ENCODE measurements at regions not wholly inside any gene's neighbourhood (a gene's known extent, or its start where the extent isn't known, plus 50 kb on each side); places are given as distances from the start of the nearest gene placed in this dataset.

- Mint-ChIP-seq H3K27me3 (no peaks in the 10 kb centered on the region), H3K4me1 (no peaks in the 10 kb centered on the region), H3K9me3 (peaks cover 14% of the 10 kb centered on the region), H3K27ac (no peak overlapping the region), H3K4me3 (no peak overlapping the region), H3K36me3 (peaks cover 15% of the 10 kb centered on the region)
- no peak for DNase-seq
Measured at GRCh38 chr7:16235147-16236114, 185.9 kb downstream of the CRPPA start.

- DNase-seq, result no peak
- Mint-ChIP-seq H3K9me3 (peaks cover 21% of the 10 kb centered on the region), H3K27ac (no peak overlapping the region), H3K4me3 (no peak overlapping the region), H3K27me3 (no peaks in the 10 kb centered on the region), H3K36me3 (peaks cover 20% of the 10 kb centered on the region), H3K4me1 (no peaks in the 10 kb centered on the region)
Measured at GRCh38 chr7:16234493-16235146, 186.7 kb downstream of the CRPPA start.

GRCh38 chr7:16233517-16233916, 187.8 kb downstream of the CRPPA start:
- Mint-ChIP-seq H3K27ac (no peak overlapping the region), H3K9me3 (peaks cover 27% of the 10 kb centered on the region), H3K4me1 (no peaks in the 10 kb centered on the region), H3K4me3 (no peak overlapping the region), H3K36me3 (peaks cover 20% of the 10 kb centered on the region), H3K27me3 (no peaks in the 10 kb centered on the region)
- DNase-seq, result no peak

GRCh38 chr7:16232273-16232672, 189.1 kb downstream of the CRPPA start:
- Mint-ChIP-seq H3K4me1 (no peaks in the 10 kb centered on the region), H3K4me3 (no peak overlapping the region), H3K27me3 (no peaks in the 10 kb centered on the region), H3K36me3 (peaks cover 20% of the 10 kb centered on the region), H3K9me3 (peaks cover 34% of the 10 kb centered on the region), H3K27ac (no peak overlapping the region)
- DNase-seq, result no peak

GRCh38 chr7:16223963-16224707, 197.2 kb downstream of the CRPPA start:
- DNase-seq, result peak; percentile 36
- H3K27me3 Mint-ChIP-seq, result no peaks in the 10 kb centered on the region
- no peak overlapping the region for H3K4me3 Mint-ChIP-seq
- peaks cover 11% of the 10 kb centered on the region for H3K9me3 Mint-ChIP-seq
- H3K27ac Mint-ChIP-seq, result no peak overlapping the region
- H3K36me3 Mint-ChIP-seq, result no peaks in the 10 kb centered on the region
- peaks cover 10% of the 10 kb centered on the region for H3K4me1 Mint-ChIP-seq

- H3K36me3 Mint-ChIP-seq, result no peaks in the 10 kb centered on the region
- no peak overlapping the region for H3K27ac Mint-ChIP-seq
- no peaks in the 10 kb centered on the region for H3K4me1 Mint-ChIP-seq
- no peak for DNase-seq
- no peak overlapping the region for H3K4me3 Mint-ChIP-seq
- H3K27me3 Mint-ChIP-seq, result no peaks in the 10 kb centered on the region
- H3K9me3 Mint-ChIP-seq, result no peaks in the 10 kb centered on the region
Measured at GRCh38 chr7:16212610-16213009, 208.7 kb downstream of the CRPPA start.

- Mint-ChIP-seq H3K4me1 (no peaks in the 10 kb centered on the region), H3K27ac (no peak overlapping the region), H3K36me3 (no peaks in the 10 kb centered on the region), H3K9me3 (no peaks in the 10 kb centered on the region), H3K27me3 (no peaks in the 10 kb centered on the region), H3K4me3 (no peak overlapping the region)
- DNase-seq, result no peak
Measured at GRCh38 chr7:16212032-16212431, 209.3 kb downstream of the CRPPA start.

GRCh38 chr7:16211402-16211925, 209.9 kb downstream of the CRPPA start:
- no peaks in the 10 kb centered on the region for H3K4me1 Mint-ChIP-seq
- no peaks in the 10 kb centered on the region for H3K9me3 Mint-ChIP-seq
- no peak overlapping the region for H3K4me3 Mint-ChIP-seq
- no peak for DNase-seq
- H3K27me3 Mint-ChIP-seq, result no peaks in the 10 kb centered on the region
- H3K27ac Mint-ChIP-seq, result no peak overlapping the region
- no peaks in the 10 kb centered on the region for H3K36me3 Mint-ChIP-seq

- no peaks in the 10 kb centered on the region for H3K27me3 Mint-ChIP-seq
- H3K36me3 Mint-ChIP-seq, result no peaks in the 10 kb centered on the region
- no peaks in the 10 kb centered on the region for H3K4me1 Mint-ChIP-seq
- H3K4me3 Mint-ChIP-seq, result no peak overlapping the region
- no peak for DNase-seq
- H3K9me3 Mint-ChIP-seq, result no peaks in the 10 kb centered on the region
- no peak overlapping the region for H3K27ac Mint-ChIP-seq
Measured at GRCh38 chr7:16210171-16210570, 211.2 kb downstream of the CRPPA start.

- no peaks in the 10 kb centered on the region for H3K9me3 Mint-ChIP-seq
- no peaks in the 10 kb centered on the region for H3K27me3 Mint-ChIP-seq
- DNase-seq, result no peak
- H3K4me1 Mint-ChIP-seq, result no peaks in the 10 kb centered on the region
- no peak overlapping the region for H3K4me3 Mint-ChIP-seq
- H3K27ac Mint-ChIP-seq, result no peak overlapping the region
- no peaks in the 10 kb centered on the region for H3K36me3 Mint-ChIP-seq
Measured at GRCh38 chr7:16207321-16207720, 214.0 kb downstream of the CRPPA start.

GRCh38 chr7:16205466-16205865, 215.9 kb downstream of the CRPPA start:
- H3K27me3 Mint-ChIP-seq, result no peaks in the 10 kb centered on the region
- H3K4me3 Mint-ChIP-seq, result no peak overlapping the region
- no peaks in the 10 kb centered on the region for H3K36me3 Mint-ChIP-seq
- no peak overlapping the region for H3K27ac Mint-ChIP-seq
- H3K9me3 Mint-ChIP-seq, result no peaks in the 10 kb centered on the region
- no peak for DNase-seq
- no peaks in the 10 kb centered on the region for H3K4me1 Mint-ChIP-seq

GRCh38 chr7:16204953-16205352, 216.4 kb downstream of the CRPPA start:
- no peak overlapping the region for H3K4me3 Mint-ChIP-seq
- no peaks in the 10 kb centered on the region for H3K27me3 Mint-ChIP-seq
- H3K36me3 Mint-ChIP-seq, result no peaks in the 10 kb centered on the region
- no peak for DNase-seq
- no peak overlapping the region for H3K27ac Mint-ChIP-seq
- H3K4me1 Mint-ChIP-seq, result no peaks in the 10 kb centered on the region
- no peaks in the 10 kb centered on the region for H3K9me3 Mint-ChIP-seq

GRCh38 chr7:16203065-16203464, 218.3 kb downstream of the CRPPA start:
- H3K4me3 Mint-ChIP-seq, result no peak overlapping the region
- no peak overlapping the region for H3K27ac Mint-ChIP-seq
- H3K36me3 Mint-ChIP-seq, result no peaks in the 10 kb centered on the region
- no peaks in the 10 kb centered on the region for H3K4me1 Mint-ChIP-seq
- H3K27me3 Mint-ChIP-seq, result no peaks in the 10 kb centered on the region
- no peaks in the 10 kb centered on the region for H3K9me3 Mint-ChIP-seq
- DNase-seq, result no peak

GRCh38 chr7:16202303-16202702, 219.0 kb downstream of the CRPPA start:
- Mint-ChIP-seq H3K27ac (no peak overlapping the region), H3K36me3 (no peaks in the 10 kb centered on the region), H3K9me3 (no peaks in the 10 kb centered on the region), H3K4me1 (no peaks in the 10 kb centered on the region), H3K27me3 (no peaks in the 10 kb centered on the region), H3K4me3 (no peak overlapping the region)
- DNase-seq, result no peak

GRCh38 chr7:16200591-16200990, 220.7 kb downstream of the CRPPA start:
- DNase-seq, result no peak
- H3K27me3 Mint-ChIP-seq, result no peaks in the 10 kb centered on the region
- H3K4me1 Mint-ChIP-seq, result no peaks in the 10 kb centered on the region
- H3K9me3 Mint-ChIP-seq, result no peaks in the 10 kb centered on the region
- H3K36me3 Mint-ChIP-seq, result no peaks in the 10 kb centered on the region
- H3K27ac Mint-ChIP-seq, result no peak overlapping the region
- H3K4me3 Mint-ChIP-seq, result no peak overlapping the region

All from activated naive CD8-positive, alpha-beta T cell treated with anti-CD3 and anti-CD28 coated beads for 36 hours (primary cell).